ENCODE measurements at regions not wholly inside any gene's neighbourhood (a gene's known extent, or its start where the extent isn't known, plus 50 kb on each side); places are given as distances from the start of the nearest gene placed in this dataset.

DNA sequence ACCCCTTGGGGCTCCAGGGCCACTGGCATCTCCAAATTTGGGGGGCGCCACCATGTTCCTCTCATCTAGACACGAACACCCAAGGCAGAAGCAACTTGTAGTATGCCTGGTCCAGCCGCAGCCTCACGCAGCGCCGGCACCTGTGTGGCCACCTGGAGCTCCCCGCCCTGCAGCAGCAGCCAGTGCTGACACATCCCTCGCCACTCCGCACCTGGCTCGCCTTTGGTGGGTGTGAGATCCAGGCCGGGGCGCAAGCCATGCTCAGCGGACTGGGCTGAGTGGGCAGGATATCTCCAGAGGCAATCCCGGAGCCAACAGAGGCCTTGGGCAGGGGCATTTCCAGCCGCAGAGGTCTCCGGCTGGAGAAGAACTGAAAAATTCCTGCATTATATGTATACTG, 1563.7 kb downstream of the NCAM2 start:
- TF ChIP-seq, protein P1, sequence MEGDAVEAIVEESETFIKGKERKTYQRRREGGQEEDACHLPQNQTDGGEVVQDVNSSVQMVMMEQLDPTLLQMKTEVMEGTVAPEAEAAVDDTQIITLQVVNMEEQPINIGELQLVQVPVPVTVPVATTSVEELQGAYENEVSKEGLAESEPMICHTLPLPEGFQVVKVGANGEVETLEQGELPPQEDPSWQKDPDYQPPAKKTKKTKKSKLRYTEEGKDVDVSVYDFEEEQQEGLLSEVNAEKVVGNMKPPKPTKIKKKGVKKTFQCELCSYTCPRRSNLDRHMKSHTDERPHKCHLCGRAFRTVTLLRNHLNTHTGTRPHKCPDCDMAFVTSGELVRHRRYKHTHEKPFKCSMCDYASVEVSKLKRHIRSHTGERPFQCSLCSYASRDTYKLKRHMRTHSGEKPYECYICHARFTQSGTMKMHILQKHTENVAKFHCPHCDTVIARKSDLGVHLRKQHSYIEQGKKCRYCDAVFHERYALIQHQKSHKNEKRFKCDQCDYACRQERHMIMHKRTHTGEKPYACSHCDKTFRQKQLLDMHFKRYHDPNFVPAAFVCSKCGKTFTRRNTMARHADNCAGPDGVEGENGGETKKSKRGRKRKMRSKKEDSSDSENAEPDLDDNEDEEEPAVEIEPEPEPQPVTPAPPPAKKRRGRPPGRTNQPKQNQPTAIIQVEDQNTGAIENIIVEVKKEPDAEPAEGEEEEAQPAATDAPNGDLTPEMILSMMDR (IDR thresholded peaks at IDR 0.05; ENCODE audit: low read depth, low read length): no peak
- no peak overlapping the region for H3K4me3 ChIP-seq (ENCODE audit: low read depth, low read length)

DNA sequence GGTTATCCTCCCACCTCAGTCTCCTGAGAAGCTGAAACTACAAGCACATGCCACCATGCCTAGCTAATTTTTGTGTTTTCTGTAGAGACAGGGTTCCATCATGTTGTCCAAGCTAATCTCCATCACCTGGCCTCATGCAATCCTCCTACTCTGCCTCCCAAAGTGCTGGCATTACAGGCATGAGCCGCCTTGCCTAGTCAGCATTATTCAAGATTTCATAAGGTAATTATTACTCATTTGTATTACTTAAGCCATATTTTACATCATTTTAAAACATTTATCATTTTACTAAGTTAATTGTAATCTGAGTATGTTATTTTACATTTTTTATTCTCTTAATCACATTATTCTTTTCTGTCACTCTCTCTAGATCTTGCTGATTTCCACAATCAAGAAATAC, 1575.6 kb downstream of the NCAM2 start:
- H3K4me3 ChIP-seq (ENCODE audit: low read depth, low read length): no peak overlapping the region
- TF ChIP-seq, protein P1 (IDR thresholded peaks at IDR 0.05; ENCODE audit: low read depth, low read length): no peak

DNA sequence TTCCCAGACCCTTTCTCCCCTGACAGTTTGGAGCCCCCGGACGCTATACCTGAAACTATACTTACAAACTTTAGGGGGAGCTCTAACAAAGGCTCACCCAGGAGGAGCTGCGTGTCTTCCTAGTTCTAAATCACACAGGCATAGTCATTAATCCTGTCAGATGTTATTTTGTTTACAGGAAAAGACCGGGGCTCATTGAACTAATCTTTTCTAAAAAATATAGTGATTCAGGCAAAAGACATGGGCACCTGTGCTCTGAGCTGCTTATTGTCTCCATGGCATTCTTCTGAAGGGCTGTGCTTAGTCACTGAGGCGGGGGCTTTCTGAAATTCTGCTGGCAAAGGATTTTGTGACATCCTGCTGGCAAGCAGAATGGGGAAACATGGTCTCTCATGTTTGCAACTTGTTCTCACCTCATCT, 1577.0 kb downstream of the NCAM2 start:
- TF ChIP-seq, protein P1 (IDR thresholded peaks at IDR 0.05; ENCODE audit: low read depth, low read length): no peak
- no peak overlapping the region for H3K4me3 ChIP-seq (ENCODE audit: low read depth, low read length)

GRCh38 chr21:22579741-22580140, 1581.5 kb downstream of the NCAM2 start:
- TF ChIP-seq, protein P1 (IDR thresholded peaks at IDR 0.05; ENCODE audit: low read depth, low read length): no peak
- no peak overlapping the region for H3K4me3 ChIP-seq (ENCODE audit: low read depth, low read length)

GRCh38 chr21:22582026-22582425, 1583.8 kb downstream of the NCAM2 start:
- no peak overlapping the region for H3K4me3 ChIP-seq (ENCODE audit: low read depth, low read length)
- TF ChIP-seq, protein P1 (IDR thresholded peaks at IDR 0.05; ENCODE audit: low read depth, low read length): no peak

DNA sequence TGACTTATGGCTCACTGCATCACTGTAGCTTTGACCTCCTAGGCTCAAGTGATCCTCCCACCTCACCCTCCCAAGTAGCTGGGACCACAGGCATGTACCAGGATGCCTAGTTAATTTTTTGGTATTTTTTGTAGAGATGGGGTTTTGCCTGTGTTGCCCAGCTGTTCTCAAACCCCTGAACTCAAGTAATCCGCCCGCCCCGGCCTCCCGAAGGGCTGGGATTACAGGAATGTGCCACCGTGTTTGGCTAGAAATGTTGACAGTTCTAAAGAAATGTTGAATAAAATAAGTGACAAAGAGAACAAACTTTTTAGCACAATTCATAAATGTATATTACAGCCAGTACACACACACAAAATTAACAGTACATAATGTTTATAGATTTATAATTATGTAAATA, 1586.1 kb downstream of the NCAM2 start:
- TF ChIP-seq, protein P1 (IDR thresholded peaks at IDR 0.05; ENCODE audit: low read depth, low read length): no peak
- no peak overlapping the region for H3K4me3 ChIP-seq (ENCODE audit: low read depth, low read length)

DNA sequence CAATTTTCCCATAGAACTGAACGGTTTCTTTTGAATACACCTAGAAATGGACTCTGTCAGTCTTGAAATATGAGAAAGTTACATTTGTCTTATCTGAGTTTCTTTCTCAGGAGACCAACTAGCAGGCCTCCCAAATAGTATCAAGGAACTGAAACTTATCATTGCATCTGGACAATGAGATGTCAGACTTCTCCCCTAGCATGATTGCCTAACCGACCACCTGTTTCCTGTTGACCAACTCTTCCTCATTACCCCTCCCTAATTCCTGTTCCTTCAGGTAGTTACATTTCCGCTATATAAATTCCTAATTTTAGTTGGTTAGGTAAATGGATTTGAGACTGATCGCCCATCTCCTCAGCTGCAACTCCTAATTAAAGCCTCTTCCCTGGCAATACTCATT, 1587.3 kb downstream of the NCAM2 start:
- TF ChIP-seq, protein P1 (IDR thresholded peaks at IDR 0.05; ENCODE audit: low read depth, low read length): no peak
- H3K4me3 ChIP-seq (ENCODE audit: low read depth, low read length): no peak overlapping the region

Measured in WI38 (cell line).